Esophagus muscularis mucosa (tissue), 4 donors: ENCODE measurements at regions not wholly inside any gene's neighbourhood (a gene's known extent, or its start where the extent isn't known, plus 50 kb on each side); places are given as distances from the start of the nearest gene placed in this dataset.

Experiments used
- DNase-seq: peaks from one replicate; pipeline ENCODE4 v3.0.0-alpha.2; 2017; ENCODE audit errors: extremely low spot score
- H3K27ac ChIP-seq, 4 donors: fragments of 200-600 bp; sonication (generic); replicated peaks in 1 of 4; 1 replicate in 3 of 4; 2 replicates in 1 of 4; pipeline ENCODE4 v1.5.1; 2016 to 2019; ENCODE audit warnings: mild to moderate bottlenecking in 1 of 4
- H3K27me3 ChIP-seq, 4 donors: fragments of 200-600 bp; sonication (generic); one replicate each; pipeline versions ENCODE4 v1.5.1 to v1.6.0; 2016 to 2019
- H3K36me3 ChIP-seq, 4 donors: fragments of 200-600 bp; sonication (generic); one replicate each; pipeline ENCODE4 v1.5.1; 2016 to 2019
- H3K4me1 ChIP-seq, 4 donors: fragments of 200-600 bp; sonication (generic); one replicate each; pipeline ENCODE4 v1.5.1; 2016 to 2019
- H3K4me3 ChIP-seq, 4 donors: fragments of 200-600 bp; sonication (generic); 1 replicate in 2 of 4; 2 replicates in 2 of 4; pipeline ENCODE4 v1.5.1; 2016 to 2019; ENCODE audit warnings: mild to moderate bottlenecking in 4 of 4, moderate library complexity in 1 of 4
- H3K9me3 ChIP-seq, 4 donors: fragments of 200-600 bp; sonication (generic); 1 replicate in 3 of 4; 2 replicates in 1 of 4; pipeline ENCODE4 v1.5.1; 2016 to 2019
- CTCF ChIP-seq, 3 experiments: fragments of 200-600 bp in 2 of 3; fragments of 450-650 bp in 1 of 3; sonication (generic) in 2 of 3; IDR thresholded peaks; one replicate each; pipeline ENCODE4 v1.5.1; 2017 to 2019; ENCODE audit warnings: antibody characterized with exemption in 3 of 3, mild to moderate bottlenecking in 2 of 3, moderate library complexity in 1 of 3
- EP300 ChIP-seq: sonication (generic); formaldehyde crosslinking; IDR thresholded peaks from one replicate; pipeline ENCODE4 v1.6.1; 2017; ENCODE audit warnings: antibody characterized with exemption
- POLR2A ChIP-seq: fragments of 450-650 bp; IDR thresholded peaks from one replicate; pipeline ENCODE4 v1.6.1; 2017; ENCODE audit warnings: antibody characterized with exemption, moderate library complexity, mild to moderate bottlenecking, low read depth
- POLR2AphosphoS5 ChIP-seq, 2 donors: sonication (generic); formaldehyde crosslinking; IDR thresholded peaks; one replicate each; pipeline ENCODE4 v1.6.1; 2017; ENCODE audit warnings: antibody characterized with exemption in 2 of 2
- WGBS: methylation state at CpG from one replicate; pipeline ENCODE4 v1.1.5; 2018; 5-methylcytosine and 5-hydroxymethylcytosine counted together
- intact Hi-C: fragments of 100-400 bp; cut with DNase I; formaldehyde crosslinking; loops from one replicate; pipeline ENCODE4 v1.15.1; 2023

- no peak overlapping the region for H3K27ac ChIP-seq
- H3K36me3 ChIP-seq = no peaks in the 10 kb centered on the region
- intact Hi-C loops = no loop called here
- no peak for TF ChIP-seq EP300
- no peak for TF ChIP-seq CTCF (IDR thresholded peaks at IDR 0.05)
- no peak for TF ChIP-seq POLR2AphosphoS5 (IDR thresholded peaks at IDR 0.05)
- no peak for TF ChIP-seq POLR2A
- H3K9me3 ChIP-seq = no peaks in the 10 kb centered on the region
- no peak overlapping the region for H3K4me3 ChIP-seq
- DNase-seq = no peak
- WGBS = 87% methylated on average over 4 of the region's 4 CpGs
- H3K27me3 ChIP-seq = no peaks in the 10 kb centered on the region
- H3K4me1 ChIP-seq = no peaks in the 10 kb centered on the region
Observed at GRCh38 chrX:38856670-38857265, 55.5 kb downstream of the MID1IP1 start.

- H3K4me3 ChIP-seq = no peak overlapping the region
- no peaks in the 10 kb centered on the region for H3K9me3 ChIP-seq
- no peak for DNase-seq
- intact Hi-C loops = no loop called here
- H3K27ac ChIP-seq = no peak overlapping the region
- no peaks in the 10 kb centered on the region for H3K36me3 ChIP-seq
- WGBS = 65% methylated on average over 5 of the region's 5 CpGs
- no peaks in the 10 kb centered on the region for H3K4me1 ChIP-seq
- H3K27me3 ChIP-seq = no peaks in the 10 kb centered on the region
- TF ChIP-seq POLR2A (no peak), CTCF (IDR thresholded peaks at IDR 0.05) (no peak), EP300 (no peak), POLR2AphosphoS5 (IDR thresholded peaks at IDR 0.05) (no peak)
Observed at GRCh38 chrX:38857736-38858523, 56.7 kb downstream of the MID1IP1 start.

- Histone ChIP-seq H3K27ac (no peak overlapping the region), H3K36me3 (no peaks in the 10 kb centered on the region), H3K9me3 (no peaks in the 10 kb centered on the region), H3K4me1 (peaks cover 0 to 10% (median 6%) of the 10 kb centered on the region in 4 donors), H3K27me3 (no peaks in the 10 kb centered on the region), H3K4me3 (no peak overlapping the region)
- DNase-seq = no peak
- intact Hi-C loops = no loop called here
- TF ChIP-seq POLR2A (no peak), EP300 (no peak), POLR2AphosphoS5 (IDR thresholded peaks at IDR 0.05) (no peak), CTCF (IDR thresholded peaks at IDR 0.05) (no peak)
Observed at GRCh38 chrX:38859602-38860001, 58.3 kb downstream of the MID1IP1 start.

- Histone ChIP-seq H3K4me1 (peaks cover 0 to 12% (median 7%) of the 10 kb centered on the region in 4 donors), H3K9me3 (no peaks in the 10 kb centered on the region), H3K27ac (no peak overlapping the region), H3K4me3 (no peak overlapping the region), H3K27me3 (no peaks in the 10 kb centered on the region), H3K36me3 (no peaks in the 10 kb centered on the region)
- TF ChIP-seq CTCF (IDR thresholded peaks at IDR 0.05) (no peak), EP300 (no peak), POLR2AphosphoS5 (IDR thresholded peaks at IDR 0.05) (no peak), POLR2A (no peak)
- intact Hi-C loops = no loop called here
- no peak for DNase-seq
- WGBS = 86% methylated on average over 4 of the region's 4 CpGs
Observed at GRCh38 chrX:38860106-38861013, 59.1 kb downstream of the MID1IP1 start.
